Colonic mucosa (tissue), 4 donors: ENCODE measurements at regions not wholly inside any gene's neighbourhood (a gene's known extent, or its start where the extent isn't known, plus 50 kb on each side); places are given as distances from the start of the nearest gene placed in this dataset.
A peak's percentile ranks its signal among the peaks of the same experiment; 100 is the strongest.
"Not testable (repeated sequence)": the region's sequence is repeated elsewhere in the genome, so short reads cannot be mapped to it uniquely, and the experiment has no call there.

Experiments used
- DNase-seq: peaks from one replicate; pipeline ENCODE4 v3.0.0-alpha.2; 2020
- H3K27ac ChIP-seq: fragments of 200-600 bp; one replicate; pipeline ENCODE4 v1.8.0; 2021
- H3K27me3 ChIP-seq: fragments of 200-600 bp; one replicate; pipeline ENCODE4 v1.8.0; 2021
- H3K36me3 ChIP-seq: fragments of 200-600 bp; one replicate; pipeline ENCODE4 v1.8.0; 2021
- H3K4me1 ChIP-seq: fragments of 200-600 bp; one replicate; pipeline ENCODE4 v1.8.0; 2021; ENCODE audit warnings: mild to moderate bottlenecking
- H3K4me3 ChIP-seq: fragments of 200-600 bp; one replicate; pipeline ENCODE4 v1.8.0; 2021
- H3K9ac ChIP-seq, 2 donors: one replicate each; pipeline ENCODE4 v1.7.0; 2013; ENCODE audit warnings: control low read depth in 2 of 2, low read depth in 2 of 2, low read length in 2 of 2
- H3K9me3 ChIP-seq: fragments of 200-600 bp; one replicate; pipeline ENCODE4 v1.8.0; 2021
- intact Hi-C: fragments of 100-400 bp; cut with DNase I; formaldehyde crosslinking; loops from one replicate; pipeline ENCODE4 v1.14.1; 2022
- TF ChIP-seq, protein P1 (sequence below): fragments of 200-600 bp; IDR thresholded peaks from one replicate; pipeline ENCODE4 v1.8.0; 2022; ENCODE audit warnings: antibody characterized with exemption, mild to moderate bottlenecking
- donor health status: healthy.
- donor health status: DM: no; HTN: no; CAD: no.
- donor health status: DM: no; HTN: no; CAD: no.

DNA sequence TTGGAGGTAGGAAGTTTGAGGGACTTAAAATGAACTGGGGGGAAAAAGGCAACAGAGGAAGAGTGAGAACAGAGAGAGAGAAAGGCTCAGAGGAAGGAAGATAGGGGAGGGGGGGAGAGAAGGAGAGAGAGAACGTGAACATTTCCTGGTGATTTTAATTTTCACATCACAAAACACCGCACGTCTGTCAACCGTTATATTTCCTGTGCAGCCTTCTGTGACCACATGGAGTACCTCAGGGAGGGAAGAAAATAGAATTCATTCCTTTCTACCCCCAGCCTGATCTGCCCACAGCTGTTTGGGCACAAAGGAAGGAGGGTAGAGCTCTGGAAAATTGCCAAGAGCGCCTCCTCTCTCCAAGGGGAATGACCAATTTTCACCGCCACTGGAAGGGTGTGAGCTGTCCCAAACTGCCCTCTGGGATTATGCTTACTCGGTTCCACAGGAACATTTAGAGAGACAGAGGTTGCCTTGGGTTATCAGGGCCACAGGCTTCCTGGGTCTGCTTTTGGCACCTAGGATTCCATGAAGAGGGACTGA, 135.7 kb upstream of the MAMLD1 start:
- peak; percentile 1 for DNase-seq
- intact Hi-C loops = no loop called here
- H3K4me1 ChIP-seq = no peaks in the 10 kb centered on the region
- no peak overlapping the region for H3K4me3 ChIP-seq
- no peaks in the 10 kb centered on the region for H3K9me3 ChIP-seq
- H3K27me3 ChIP-seq = no peaks in the 10 kb centered on the region
- H3K36me3 ChIP-seq = no peaks in the 10 kb centered on the region
- TF ChIP-seq, protein P1, sequence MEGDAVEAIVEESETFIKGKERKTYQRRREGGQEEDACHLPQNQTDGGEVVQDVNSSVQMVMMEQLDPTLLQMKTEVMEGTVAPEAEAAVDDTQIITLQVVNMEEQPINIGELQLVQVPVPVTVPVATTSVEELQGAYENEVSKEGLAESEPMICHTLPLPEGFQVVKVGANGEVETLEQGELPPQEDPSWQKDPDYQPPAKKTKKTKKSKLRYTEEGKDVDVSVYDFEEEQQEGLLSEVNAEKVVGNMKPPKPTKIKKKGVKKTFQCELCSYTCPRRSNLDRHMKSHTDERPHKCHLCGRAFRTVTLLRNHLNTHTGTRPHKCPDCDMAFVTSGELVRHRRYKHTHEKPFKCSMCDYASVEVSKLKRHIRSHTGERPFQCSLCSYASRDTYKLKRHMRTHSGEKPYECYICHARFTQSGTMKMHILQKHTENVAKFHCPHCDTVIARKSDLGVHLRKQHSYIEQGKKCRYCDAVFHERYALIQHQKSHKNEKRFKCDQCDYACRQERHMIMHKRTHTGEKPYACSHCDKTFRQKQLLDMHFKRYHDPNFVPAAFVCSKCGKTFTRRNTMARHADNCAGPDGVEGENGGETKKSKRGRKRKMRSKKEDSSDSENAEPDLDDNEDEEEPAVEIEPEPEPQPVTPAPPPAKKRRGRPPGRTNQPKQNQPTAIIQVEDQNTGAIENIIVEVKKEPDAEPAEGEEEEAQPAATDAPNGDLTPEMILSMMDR = no peak
- no peak overlapping the region for H3K9ac ChIP-seq
- H3K27ac ChIP-seq = no peak overlapping the region

DNA sequence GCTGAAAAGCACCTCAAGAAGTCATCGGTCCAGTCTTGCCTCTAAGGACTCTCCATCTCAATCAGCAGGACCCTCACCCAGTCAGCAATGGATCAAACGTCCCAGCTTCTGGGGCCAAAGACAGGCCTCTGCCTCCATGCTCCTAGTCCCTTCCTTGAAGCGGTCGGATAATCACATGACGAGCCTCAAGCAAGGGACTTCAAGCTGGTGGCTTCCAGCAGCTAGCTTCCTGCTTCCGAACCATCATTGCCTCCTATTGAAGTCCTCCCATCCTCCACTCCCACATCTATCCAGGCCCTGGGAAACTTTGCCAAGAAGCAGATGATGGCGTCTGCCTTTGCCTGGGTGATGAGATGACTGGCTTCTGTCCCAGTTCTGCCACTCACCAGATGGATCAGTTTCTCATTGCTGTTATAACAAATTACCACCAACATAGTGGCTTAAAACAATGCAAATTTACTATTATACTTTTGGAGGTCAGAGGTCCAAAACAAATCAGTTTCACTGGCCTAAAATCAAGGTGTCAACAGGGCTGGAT, 135.2 kb upstream of the MAMLD1 start:
- H3K36me3 ChIP-seq = no peaks in the 10 kb centered on the region
- no peak overlapping the region for H3K4me3 ChIP-seq
- H3K4me1 ChIP-seq = no peaks in the 10 kb centered on the region
- no peaks in the 10 kb centered on the region for H3K9me3 ChIP-seq
- H3K27me3 ChIP-seq = no peaks in the 10 kb centered on the region
- intact Hi-C loops = no loop called here
- H3K9ac ChIP-seq = no peak overlapping the region
- TF ChIP-seq, protein P1 = no peak
- DNase-seq = peak; percentile 9
- no peak overlapping the region for H3K27ac ChIP-seq

DNA sequence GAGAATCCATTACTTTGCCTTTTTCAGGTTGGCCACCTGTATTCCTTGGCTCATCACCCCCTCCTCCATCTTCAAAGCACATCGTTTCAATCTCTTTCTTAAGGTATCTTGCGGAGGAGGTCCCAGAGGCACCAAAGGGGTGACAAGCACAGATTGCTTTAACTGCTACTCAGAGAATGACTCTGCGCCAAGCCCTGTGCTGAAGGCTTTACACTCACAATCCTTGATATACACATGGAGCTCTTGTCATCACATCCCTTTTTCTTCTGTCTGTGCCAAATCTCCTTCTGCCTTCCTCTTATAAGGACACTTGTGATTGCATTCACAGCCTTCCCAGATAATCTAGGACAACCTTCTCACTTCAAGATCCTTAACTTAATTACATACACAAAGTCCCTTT, 134.7 kb upstream of the MAMLD1 start:
- Histone ChIP-seq H3K9ac (no peak overlapping the region), H3K9me3 (no peaks in the 10 kb centered on the region), H3K36me3 (no peaks in the 10 kb centered on the region), H3K27me3 (no peaks in the 10 kb centered on the region), H3K27ac (no peak overlapping the region), H3K4me1 (no peaks in the 10 kb centered on the region), H3K4me3 (no peak overlapping the region)
- DNase-seq = no peak
- intact Hi-C loops = no loop called here
- TF ChIP-seq, protein P1 = no peak

GRCh38 chrX:150229030-150229429, 134.1 kb upstream of the MAMLD1 start:
- no peaks in the 10 kb centered on the region for H3K36me3 ChIP-seq
- TF ChIP-seq, protein P1 = no peak
- H3K9ac ChIP-seq = no peak overlapping the region
- no peaks in the 10 kb centered on the region for H3K9me3 ChIP-seq
- no peak overlapping the region for H3K4me3 ChIP-seq
- intact Hi-C loops = no loop called here
- no peak overlapping the region for H3K27ac ChIP-seq
- H3K4me1 ChIP-seq = no peaks in the 10 kb centered on the region
- DNase-seq = peak; percentile 4
- H3K27me3 ChIP-seq = no peaks in the 10 kb centered on the region

DNA sequence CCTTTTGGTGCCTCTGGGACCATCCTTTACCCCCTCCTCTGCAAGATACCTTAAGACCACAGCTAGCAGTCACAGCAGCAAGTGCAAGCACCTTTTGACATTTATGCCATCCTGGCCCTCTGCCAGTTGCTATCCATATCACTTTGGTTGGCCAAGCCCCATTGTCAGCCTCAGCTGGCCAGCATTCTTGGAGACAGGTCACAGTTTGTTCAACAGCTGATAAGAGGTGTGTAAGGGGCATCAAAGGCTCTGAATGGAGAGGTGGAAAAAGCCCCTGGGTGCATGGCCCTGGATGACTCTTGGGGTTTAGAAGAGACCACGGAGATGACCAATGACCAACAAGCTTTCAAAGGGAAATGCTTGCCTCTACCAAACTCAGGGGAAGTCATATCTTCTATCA, 133.6 kb upstream of the MAMLD1 start:
- Histone ChIP-seq H3K4me3 (no peak overlapping the region), H3K27me3 (no peaks in the 10 kb centered on the region), H3K9ac (no peak overlapping the region), H3K27ac (no peak overlapping the region), H3K9me3 (no peaks in the 10 kb centered on the region), H3K36me3 (no peaks in the 10 kb centered on the region), H3K4me1 (no peaks in the 10 kb centered on the region)
- intact Hi-C loops = no loop called here
- TF ChIP-seq, protein P1 = no peak
- DNase-seq = peak; percentile 6

GRCh38 chrX:150230952-150231351, 132.2 kb upstream of the MAMLD1 start:
- DNase-seq, H3K4me1 ChIP-seq, H3K9ac ChIP-seq, H3K27ac ChIP-seq, intact Hi-C loops, H3K4me3 ChIP-seq, H3K27me3 ChIP-seq, H3K9me3 ChIP-seq, H3K36me3 ChIP-seq: not testable (repeated sequence)

GRCh38 chrX:150231368-150231767, 131.7 kb upstream of the MAMLD1 start:
- DNase-seq, intact Hi-C loops, H3K36me3 ChIP-seq, H3K4me1 ChIP-seq, H3K4me3 ChIP-seq, H3K27me3 ChIP-seq, H3K27ac ChIP-seq, H3K9me3 ChIP-seq, H3K9ac ChIP-seq: not testable (repeated sequence)

DNA sequence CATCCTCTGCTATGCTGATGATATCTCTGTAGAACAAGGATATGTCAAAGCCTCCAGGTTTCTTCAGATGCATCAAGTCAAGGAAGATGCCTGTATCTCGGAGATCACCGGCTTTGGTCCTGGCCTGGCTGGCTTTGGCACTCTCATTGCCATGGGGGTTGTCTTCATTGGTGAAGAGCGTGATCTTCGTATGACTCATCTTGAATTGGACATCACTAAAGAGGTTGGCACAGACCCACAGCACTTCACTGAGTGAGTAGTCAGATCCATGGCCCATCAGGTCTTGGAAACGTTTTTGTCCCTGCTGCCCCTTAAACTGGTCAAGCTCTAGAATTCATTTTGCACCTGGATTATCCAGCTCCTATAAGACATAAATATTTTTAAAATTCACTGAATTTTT, 130.9 kb upstream of the MAMLD1 start:
- H3K36me3 ChIP-seq, H3K27me3 ChIP-seq, H3K4me3 ChIP-seq, H3K9me3 ChIP-seq, H3K4me1 ChIP-seq, H3K27ac ChIP-seq, H3K9ac ChIP-seq, intact Hi-C loops: not testable (repeated sequence)
- DNase-seq = peak; percentile 5
